8988T (cell line): ENCODE measurements at regions not wholly inside any gene's neighbourhood (a gene's known extent, or its start where the extent isn't known, plus 50 kb on each side); places are given as distances from the start of the nearest gene placed in this dataset.
"Not testable (repeated sequence)": the region's sequence is repeated elsewhere in the genome, so short reads cannot be mapped to it uniquely, and the experiment has no call there.

ENCODE experiments used
- DNase-seq: peaks from one replicate; pipeline ENCODE4 v3.0.0; 2011

DNA sequence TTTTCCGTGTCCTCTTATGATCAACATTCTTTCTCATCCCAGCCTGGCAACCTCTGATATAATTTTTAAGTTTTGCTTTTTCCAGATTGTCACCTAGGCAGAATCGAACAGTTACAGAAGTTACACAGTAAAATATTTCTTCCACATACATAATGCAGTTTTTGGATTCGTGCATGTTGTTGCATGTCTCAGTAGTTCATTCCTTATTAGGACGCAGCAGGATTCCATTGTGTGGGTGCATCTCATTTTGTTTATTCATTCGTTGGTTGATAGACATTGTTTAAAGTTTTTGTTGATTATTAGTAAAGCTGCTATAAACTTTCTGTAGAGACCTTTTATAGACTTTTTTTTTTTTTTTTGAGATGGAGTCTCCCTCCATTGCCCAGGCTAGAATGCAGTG, 284.3 kb upstream of the FERMT1 start:
- no peak for DNase-seq

DNA sequence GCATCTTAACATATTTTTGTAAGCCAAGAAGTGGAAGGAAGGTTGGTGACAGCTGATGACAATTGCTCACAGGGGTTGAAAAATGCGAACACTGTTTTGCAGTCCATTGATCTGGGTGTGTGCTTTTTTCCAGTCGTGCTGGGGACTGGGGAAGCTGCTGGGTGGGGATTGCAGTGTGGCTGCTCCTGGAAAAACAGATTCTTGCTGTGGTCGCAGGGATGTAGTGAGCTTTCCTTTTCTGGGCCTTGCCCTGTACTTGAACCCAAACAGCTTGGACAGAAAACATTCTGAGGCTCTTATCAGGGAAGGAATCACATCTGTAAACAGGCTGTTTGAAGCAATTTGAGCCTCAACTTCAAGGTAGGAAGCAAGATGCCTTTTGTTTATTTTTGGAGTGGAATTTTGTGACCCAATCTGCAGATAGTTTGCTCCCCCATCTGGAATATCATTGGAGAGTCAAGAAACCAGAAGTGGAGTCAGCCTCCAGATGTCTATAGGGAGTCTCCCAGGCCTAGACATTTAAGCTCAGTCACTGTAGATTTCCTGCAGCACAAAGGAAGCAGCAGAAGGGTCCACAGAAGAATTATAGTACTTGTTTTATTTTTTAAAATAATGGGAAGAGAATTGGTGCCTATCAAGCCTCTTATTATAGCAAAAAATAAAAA, 279.2 kb upstream of the FERMT1 start:
- DNase-seq: no peak

DNA sequence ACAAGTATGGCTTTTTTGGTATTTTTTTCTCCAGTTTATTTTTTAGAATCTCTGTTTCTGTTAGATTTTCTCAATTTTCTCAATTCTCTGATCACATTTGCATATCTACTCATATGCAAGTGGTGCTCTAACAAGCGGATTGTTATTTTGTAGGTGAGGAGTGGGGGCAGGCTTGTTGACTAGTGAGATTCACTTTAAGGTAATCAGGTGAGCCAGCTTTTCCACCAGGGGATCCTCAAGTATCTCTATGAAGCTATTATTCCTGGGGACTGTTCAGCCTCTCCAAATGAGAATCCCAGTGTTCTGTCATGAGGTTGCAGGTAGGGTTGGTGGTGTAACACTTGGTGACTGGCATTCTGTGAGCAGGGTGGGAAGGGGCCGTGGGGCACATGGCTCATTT, 274.3 kb upstream of the FERMT1 start:
- no peak for DNase-seq

DNA sequence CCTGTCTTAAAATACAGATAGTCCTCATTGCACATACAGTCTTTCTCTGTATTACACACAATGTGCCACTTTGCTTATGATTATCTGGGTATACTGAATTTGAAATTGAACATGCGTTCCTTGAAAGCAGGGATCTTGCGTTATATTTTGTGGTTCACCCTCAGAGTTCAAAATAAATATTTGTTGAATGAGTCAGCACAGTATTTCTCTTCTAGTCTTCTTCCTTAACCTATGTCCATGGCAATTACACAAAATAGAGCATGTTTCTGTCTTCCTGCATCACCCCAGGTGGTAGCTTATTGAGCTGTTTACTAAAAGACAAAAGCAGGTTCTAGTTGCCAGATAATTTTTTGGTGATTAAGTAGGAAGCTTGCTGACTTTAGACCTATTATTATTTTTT, 272.9 kb upstream of the FERMT1 start:
- no peak for DNase-seq

DNA sequence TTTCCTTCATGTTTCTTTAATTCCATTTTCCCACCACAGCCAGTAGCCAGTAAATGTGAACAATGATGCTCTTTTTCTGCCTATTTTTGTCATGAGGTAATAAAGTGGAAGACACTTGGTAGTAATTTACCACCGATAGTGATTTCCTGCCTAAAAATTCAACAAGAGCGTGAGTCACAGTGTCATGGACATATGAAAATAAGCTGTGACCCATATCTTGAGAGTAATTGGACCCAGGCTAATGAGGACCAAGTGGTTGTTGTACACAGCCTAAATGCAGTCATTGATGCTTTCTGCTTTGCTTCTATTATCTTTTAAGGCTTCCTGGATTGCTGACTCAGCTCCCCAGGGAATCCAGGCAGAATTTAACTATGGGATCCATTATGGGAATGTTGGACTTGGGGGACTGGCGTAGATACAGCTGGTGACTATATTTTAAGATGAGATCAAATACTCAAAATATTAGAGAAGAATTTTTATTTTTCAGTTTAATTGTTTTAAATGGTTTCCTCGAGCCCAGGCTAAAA, 265.9 kb upstream of the FERMT1 start:
- DNase-seq: no peak

DNA sequence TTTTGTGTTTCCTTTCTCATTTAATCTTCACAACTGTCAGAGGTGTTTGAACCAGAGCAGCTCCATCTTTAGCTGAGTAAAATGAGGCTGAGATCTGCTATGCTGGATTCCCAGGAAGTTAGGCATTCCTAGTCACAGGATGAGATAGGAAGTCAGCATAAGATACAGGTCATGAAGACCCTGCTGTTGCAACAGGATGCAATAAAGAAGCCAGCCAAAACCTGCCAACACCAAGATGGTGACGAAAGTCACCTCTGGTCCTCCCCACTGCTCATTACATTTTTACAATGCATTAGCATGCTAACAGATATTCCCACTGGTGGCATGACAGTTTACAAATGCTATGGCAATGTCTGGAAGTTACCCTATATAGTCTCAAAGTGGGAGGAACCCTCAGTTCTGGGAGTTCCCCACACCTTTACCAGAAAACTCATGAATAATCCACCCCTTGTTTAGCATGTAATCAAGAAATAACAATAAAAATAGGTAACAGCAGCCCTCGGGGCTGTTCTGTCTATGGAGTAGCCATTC, 262.2 kb upstream of the FERMT1 start:
- no peak for DNase-seq

DNA sequence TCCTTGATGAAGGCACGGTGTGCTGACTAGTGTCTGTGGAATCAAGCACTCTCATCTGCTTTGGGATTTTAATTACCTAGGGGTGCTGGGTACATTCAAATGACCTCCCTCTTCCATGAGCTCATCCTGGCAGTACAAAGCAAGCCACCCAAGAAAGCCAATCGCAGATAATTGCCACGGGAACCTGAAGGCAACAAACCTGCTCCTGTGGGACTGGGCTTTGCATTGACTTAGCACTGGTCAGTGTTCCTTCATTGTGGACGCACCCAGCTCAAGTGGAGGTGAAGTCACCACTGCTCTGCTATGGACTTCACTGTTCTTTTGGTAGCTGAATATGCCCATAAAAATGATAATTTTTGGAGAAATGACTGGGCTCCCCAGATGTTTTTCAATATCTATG, 261.6 kb upstream of the FERMT1 start:
- DNase-seq: no peak

DNA sequence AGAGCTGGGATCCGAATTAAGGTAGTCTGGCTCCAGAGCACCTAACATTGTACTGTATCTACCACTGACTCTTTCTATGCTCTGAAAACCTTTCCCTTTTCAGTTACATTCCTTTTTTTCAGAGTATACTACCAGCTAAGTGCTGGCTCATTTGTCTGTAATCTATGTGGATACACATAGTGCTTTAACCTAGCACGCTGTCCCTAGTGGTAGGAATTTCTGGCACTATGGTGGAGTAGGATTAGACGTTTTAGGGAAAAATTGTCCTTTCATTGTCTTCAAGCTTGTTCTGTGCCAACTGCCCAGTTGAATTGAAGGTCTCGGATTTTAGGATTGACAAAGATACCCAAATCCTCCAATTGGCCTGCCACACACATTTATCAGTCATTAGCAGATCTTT, 259.1 kb upstream of the FERMT1 start:
- DNase-seq: no peak

DNA sequence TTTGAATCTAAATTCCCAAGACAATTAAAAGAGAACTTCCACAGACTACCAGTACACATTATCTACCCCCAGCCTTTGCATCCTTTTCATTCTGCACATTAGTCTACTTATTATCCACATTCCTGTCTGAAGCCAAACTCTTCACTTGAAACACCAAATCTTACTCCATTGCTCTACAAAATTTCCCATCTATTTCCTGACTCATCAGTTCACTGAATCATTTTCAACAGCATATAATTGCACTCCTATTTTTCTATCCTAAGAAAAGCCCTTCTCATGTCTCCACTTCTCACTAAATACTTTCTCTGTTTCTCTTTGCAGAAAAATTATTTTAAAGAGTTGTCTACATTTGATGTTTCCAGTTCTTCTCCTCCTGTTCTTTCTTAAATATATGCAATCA, 239.4 kb upstream of the FERMT1 start:
- no peak for DNase-seq

DNA sequence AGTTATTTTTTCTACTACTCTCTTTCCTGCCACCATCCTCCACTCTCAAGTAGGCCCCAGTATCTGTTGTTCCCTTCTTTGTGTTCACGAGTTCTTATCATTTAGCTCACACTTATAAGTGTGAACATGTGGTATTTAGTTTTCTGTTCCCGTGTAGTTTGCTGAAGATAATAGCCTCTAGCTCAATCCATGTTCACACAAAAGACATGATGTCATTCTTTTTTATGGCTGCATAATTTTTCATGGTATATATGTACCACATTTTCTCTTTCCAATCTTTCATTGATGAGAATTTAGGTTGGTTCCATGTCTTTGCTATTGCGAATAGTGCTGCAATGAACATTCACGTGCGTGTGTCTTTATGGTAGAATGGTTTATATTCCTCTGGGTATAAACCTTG, 237.9 kb upstream of the FERMT1 start:
- no peak for DNase-seq

DNA sequence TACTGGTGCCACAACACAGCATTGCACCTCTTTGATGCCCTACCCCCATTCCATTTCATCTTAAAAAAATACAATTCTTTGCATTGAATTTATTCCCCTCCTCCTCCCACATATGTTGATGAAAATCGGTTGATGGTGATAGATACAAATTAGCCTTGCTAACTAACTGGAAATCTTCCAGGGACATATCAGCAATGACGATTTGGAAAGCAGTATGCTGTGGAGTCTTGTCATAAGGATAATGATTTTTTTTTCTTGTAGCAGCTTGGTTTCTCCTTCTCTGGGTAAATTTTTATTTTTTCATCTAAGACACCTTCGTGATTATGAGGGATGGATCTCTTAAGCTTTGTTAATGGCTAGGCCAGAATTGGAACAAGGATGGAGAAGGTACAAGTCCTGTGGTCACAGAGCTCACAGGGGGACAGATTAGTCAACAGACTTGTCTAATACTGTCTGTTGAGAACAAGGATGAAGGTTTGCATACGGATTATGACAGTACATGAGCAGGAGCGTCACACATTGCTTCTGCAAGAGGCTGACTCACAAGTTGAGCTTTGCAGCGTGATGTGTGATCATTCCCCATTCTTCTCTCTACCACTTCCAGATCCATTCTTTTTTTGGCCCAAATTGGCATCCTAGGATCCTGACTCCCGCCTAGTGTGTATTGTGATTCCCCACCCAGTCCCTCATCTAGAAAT, 233.1 kb upstream of the FERMT1 start:
- no peak for DNase-seq

DNA sequence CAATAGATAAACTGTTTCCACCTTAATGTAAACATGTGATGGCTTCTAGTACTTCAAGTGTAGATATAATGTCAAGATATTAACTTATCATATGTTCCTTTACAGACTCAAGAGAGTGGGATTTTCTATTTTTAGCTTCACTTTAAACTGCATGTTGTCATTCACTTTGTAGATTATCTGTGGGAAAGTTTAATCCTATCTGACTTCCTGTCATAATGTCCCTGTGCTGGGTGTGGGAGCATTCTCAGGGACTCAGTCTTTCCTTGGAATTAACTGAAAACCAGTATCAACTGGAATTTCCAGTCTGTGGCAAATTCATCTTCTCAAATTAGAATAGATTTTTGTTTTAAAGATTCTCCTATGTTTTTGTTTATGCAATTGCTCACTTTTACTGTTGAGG, 226.1 kb upstream of the FERMT1 start:
- DNase-seq: no peak

DNA sequence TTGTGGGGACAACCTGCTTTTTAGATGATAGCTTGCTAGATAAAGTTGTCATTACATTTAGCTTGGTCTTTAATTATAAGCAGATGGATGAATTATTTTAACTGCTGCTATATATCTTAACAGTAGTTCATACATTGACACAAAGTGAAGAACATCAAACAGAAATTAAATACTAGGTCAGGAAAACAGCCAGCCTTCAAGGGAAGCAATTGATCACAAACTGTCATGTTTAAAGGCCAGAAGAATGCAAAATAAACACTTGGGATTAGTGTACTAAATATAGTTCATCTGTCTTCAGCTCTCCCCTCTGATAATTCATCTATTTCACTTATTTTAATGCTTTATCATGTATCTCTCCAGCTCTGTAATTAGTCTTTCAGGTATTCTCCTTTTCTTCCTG, 225.1 kb upstream of the FERMT1 start:
- no peak for DNase-seq

DNA sequence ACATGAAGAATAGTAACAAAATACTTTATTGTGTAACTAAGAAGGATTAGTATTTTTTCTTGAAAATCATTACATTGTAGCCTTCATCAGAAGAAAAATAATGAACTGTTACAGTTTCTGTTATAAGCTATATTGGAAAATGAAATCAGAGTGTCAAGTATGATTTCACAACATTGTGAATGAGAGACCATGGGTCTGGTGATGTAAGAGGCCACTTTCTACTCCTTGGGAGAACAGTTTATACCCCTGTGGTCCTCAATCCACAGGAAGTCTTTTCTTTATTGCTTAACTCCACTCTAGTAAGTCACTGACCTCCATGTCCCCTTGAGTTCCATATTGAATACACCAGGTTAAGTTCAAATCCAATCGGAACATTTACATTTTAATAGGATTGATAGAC, 218.7 kb upstream of the FERMT1 start:
- DNase-seq: no peak

DNA sequence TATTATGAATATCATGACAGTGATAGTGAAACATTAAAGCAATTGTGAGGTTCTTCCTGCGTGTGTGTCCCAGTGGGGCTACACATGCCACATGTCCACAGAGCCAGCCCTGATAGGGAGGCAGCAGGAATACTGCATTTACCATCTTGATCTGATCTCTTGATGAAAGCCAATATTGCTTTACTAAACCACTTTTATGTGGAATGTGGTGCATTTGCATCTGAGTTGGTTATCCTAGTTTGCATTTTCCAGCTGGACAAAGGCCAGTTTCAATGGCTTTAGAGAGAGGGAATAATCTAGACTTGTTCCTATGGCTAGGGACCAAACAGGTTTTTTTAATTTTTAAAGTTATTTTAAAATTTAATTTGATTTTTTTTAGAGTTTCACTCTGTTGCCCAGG, 216.3 kb upstream of the FERMT1 start:
- DNase-seq: no peak

DNA sequence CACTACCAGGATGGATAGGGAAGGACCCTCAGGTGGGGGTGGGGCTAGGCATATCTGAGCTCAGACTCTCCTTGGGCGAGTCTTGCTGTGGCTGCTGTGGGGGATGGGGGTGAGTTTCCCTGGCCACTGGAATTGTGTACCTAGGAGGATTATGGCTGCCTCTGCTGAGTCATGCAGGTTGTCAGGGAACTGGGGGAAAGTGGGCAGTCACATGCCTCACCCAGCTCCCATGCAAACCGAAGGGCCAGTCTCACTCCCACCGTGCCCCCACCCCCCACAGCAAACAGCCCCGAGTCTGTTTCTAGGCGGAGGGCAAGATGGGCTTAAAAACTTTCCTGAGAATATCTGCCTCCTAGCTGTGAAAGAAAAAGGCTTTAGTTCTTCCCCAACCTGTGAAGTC, 210.3 kb upstream of the FERMT1 start:
- DNase-seq: no peak

DNA sequence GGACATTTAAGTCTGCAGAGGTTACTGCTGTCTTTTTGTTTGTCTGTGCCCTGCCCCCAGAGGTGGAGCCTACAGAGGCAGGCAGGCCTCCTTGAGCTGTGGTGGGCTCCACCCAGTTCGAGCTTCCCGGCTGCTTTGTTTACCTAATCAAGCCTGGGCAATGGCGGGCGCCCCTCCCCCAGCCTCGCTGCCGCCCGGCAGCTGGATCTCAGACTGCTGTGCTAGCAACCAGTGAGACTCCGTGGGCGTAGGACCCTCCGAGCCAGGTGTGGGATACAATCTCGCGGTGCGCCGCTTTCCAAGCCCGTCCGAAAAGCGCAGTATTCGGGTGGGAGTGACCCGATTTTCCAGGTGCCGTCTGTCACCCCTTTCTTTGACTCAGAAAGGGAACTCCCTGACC, 198.4 kb upstream of the FERMT1 start:
- not testable (repeated sequence) for DNase-seq

DNA sequence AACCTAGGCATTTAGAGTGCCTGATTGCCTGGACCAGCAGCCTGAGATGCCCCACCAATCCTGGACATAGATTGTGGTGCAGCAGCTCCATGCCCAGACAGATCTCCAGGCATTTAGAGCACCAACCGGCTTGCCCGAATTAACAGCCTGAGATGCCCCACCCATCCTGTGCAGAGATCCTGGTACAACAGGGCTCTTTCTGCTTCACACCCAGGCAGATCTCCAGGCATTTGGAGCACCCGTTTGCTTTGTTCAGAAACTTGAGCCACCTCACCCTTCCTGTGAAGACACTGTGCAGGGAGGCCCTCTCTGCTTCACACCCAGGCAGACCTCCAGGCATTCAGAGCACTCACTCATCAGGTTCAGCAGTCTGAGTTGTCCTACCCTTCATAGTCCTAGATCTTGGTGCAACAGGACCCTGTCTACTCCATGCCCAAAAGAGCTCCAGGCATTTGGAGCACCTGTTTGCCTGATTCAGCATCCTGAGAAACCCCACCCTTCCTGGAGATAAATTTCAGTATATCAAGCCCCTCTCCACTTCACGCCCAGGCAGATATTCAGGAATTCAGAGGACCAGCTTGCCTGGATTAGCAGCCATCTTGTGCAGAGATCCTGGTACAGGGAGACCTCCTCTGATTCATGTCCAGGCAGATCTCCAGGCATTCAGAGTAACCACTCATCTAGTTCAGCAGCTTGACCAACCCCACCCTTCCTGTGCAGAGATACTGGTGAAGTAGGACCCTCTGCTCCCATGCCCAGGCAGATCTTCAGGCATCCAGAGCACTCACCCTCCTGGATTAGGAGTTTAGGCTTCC, 189.2 kb upstream of the FERMT1 start:
- DNase-seq: no peak

DNA sequence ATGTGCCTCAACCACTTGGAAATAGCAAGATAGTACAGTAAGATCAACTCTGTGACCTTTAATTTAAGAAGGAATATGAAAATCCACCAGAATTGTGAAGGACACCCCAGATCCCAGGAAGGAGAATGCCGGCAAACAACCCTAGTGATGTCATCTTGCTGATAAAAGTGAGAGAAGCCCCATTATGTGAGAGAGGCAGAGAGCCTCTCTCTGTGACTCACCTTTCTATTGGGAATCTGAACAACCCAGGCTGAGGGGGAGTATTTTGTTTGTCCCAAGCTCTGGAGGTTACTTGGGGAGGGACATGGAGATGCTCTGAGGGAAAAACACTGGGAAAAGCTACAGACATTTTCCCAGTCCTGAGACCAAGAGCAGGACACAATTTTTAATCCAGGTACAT, 188.3 kb upstream of the FERMT1 start:
- DNase-seq: no peak

DNA sequence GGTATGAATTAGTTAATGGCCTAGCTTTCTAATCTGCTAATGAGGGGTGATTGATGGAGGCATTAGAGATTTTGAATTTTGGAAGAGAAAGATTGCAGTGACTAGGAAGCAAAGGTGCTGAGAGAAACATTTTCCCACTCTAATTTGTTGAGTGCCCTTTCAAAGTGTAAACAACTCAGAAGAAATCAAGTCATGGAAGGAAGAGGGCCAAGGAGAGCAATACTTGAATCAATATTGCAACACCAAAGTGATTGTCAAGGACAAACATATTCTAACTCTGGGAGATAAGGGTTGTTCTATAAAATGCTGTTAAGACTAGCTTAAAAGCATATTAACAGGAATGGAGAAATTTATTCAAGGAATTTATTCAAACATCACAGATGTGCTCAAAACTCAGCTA, 182.7 kb upstream of the FERMT1 start:
- DNase-seq: no peak

DNA sequence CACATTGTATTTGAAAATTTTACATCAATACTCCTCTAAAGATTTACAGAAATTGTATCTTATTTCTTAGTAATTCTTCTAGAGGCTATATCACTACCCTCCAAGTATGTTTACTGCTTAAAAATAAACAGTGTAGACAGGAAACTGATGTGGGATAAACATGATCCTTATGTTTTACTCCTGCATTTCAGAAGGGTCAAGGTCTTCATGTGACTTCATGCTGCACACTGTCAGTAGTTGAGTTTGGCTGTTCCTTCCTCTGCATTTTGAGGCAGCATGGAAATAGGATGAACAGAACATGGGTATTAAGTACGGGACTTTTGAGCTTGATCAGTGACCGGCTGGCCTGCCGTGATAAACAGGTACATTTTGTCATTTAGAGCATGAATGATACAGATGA, 179.2 kb upstream of the FERMT1 start:
- DNase-seq: no peak

DNA sequence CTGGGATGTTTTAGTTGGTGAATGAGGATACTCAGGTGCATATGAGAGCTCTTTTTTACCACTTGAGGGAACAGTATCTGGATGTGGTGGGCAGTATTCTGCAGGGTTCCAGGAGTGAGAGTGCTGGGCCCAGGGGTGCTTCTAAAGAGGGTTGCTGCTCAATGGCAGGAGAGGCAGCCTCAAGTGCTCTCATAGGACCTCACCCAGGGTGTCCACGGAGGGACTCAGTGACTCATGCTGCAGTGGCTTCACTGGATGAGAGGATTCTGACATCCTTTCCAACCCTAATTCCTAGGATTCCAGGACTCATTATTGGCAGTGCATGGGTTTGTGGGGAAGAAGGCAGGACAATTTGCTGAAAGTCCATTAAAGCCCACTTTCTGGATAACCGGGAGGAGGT, 176.6 kb upstream of the FERMT1 start:
- no peak for DNase-seq

DNA sequence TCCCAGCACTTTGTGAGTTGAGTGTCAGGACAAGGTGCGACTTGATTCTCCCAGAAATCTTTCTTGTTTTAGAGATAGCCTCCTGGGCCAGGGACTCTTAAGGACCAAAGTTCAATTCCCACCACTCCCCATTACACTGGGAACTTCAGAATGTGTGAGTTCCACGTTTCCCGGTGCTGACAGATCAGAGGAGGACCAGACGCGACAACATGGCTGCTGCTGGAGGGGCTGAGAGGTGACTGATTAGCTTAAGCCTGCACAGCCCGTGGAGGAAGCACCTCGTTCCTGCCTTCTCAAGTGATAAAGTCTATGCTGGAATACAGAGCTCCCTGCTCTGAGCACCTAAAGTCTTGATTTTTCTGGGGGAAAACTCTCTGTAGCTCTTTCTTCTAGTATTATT, 175.2 kb upstream of the FERMT1 start:
- no peak for DNase-seq

DNA sequence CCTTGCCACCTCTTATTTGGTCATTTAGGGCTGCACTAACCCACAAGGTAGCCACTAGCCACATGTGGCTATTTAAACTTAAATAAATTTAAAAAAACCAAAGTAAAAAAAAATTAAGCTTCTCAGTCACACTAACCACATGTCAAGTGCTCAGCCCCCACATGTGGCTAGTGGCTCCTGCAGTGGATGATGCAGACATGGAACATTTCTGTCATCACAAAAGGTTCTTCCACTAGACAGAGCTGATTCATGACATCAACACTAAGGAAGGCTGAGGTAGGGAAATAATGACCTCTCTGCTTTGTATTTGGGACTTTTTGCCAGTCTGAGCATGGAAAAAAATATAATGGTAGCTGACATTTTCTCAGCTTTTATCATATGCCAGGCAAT, 173.0 kb upstream of the FERMT1 start:
- DNase-seq: no peak
